ENCODE measurements at regions not wholly inside any gene's neighbourhood (a gene's known extent, or its start where the extent isn't known, plus 50 kb on each side); places are given as distances from the start of the nearest gene placed in this dataset.
"Not testable (repeated sequence)": the region's sequence is repeated elsewhere in the genome, so short reads cannot be mapped to it uniquely, and the experiment has no call there.

DNA sequence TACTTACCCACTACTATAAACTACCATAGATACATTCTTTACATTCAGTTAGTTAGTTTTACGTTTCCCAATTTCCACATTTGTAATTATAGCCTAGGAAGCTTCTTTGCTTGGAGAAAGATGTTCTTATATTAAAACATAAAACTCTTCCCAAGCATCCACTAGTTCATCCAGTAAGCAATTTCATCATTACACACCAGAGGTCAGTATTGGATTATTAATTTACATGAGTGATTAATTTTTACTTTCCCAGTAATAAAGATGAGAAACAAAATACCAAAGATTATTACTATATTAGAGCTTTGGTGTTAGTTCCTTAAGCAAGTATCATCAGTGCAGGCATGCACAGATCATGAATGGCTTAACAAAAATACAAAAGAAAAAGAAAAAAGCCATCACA, 518.4 kb downstream of the TUBA3C start:
- DNase-seq (ENCODE audit: low read depth), result not testable (repeated sequence)

DNA sequence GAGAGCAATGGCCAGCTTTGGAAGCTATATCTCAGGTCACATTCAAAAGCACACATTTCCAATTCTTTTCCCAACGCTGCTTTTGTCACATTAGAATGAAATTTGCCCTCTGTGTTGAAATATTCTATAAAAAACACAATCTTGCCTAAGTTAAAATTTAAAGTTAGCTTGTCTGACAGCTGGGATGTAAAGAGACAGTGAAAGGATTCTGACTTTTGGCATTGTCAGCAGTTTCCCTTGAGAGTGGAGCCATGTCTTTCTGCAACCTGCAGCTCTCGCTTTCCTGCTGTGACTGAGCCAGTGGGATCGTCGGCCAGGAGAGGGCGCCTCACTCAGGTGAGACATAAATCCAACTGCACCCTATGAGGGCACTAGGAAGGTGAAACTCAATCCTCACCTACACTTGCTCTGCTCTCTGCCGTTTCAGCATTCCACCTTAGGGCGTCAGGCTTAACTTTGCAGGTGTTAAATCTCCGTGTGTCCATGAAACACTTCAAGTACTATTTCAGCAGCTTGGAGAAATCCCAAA, 537.9 kb downstream of the TUBA3C start:
- peak; percentile 2 for DNase-seq (ENCODE audit: low read depth)

GRCh38 chr13:18628928-18629327, 552.7 kb downstream of the TUBA3C start:
- not testable (repeated sequence) for DNase-seq (ENCODE audit: low read depth)

DNA sequence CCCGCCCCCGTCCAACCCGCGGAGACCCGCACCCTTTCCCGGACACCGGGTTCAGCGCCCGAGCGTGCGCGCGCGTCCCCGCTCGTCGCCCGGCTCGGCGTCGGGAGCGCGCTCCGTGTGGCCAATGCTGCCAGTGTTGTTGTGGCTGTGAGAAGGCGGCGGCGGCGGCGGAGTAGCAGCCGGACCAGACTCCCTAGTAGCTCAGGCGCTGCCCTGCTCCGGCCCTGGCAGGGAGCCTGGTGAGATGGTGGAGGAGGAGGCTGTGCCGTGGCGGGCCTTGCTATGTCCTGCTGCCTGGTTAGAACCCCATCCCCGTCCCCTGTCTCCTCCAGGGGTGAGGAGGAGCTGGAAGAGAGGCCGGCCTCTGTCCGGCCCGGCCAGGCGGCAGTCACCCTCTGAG, 553.2 kb downstream of the TUBA3C start:
- DNase-seq (ENCODE audit: low read depth), result no peak

GRCh38 chr13:18624061-18624460, 557.6 kb downstream of the TUBA3C start:
- DNase-seq (ENCODE audit: low read depth), result not testable (repeated sequence)

- not testable (repeated sequence) for DNase-seq (ENCODE audit: low read depth)
Observed at GRCh38 chr13:18618442-18618841, 563.2 kb downstream of the TUBA3C start.

DNA sequence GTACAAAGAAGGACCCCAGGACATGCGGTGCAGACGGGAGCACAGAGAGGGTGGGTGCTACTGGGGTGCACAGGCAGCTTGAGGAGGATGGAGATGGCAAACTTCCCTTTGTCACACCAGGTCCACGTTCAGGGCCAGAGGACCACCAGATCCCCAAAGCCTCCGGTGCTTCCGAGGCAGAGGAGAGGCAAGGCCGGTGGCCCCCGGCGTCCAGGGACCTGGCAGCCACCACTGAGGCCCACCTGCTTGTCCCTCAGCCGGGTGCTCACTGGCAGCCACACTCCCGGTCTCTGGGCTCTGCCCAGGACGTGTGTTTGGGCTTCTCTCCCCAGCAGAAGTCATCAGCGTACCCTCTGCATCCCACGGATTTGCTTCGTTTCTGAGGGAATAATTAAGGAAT, 571.1 kb downstream of the TUBA3C start:
- DNase-seq (ENCODE audit: low read depth), result not testable (repeated sequence)

GRCh38 chr13:18609371-18609770, 572.3 kb downstream of the TUBA3C start:
- DNase-seq (ENCODE audit: low read depth), result not testable (repeated sequence)

DNA sequence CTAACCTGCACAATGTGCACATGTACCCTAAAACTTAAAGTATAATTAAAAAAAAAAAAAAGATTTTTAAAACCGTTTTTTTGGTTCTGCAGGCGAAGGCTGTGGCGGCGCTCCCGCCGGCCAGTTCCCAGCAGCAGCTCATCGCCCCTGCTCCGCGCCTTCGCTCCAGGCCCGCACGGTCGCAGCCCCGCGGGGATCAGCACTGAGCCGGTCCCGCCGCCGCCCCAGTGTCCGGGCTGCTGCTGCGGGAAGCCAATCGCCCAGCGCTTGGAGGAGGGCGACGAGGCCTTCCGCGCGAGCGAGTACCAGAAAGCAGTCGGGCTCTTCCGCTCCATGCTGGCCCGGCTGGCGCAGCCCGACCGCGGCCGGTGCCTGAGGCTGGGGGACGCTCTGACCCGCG, 572.8 kb downstream of the TUBA3C start:
- not testable (repeated sequence) for DNase-seq (ENCODE audit: low read depth)

DNA sequence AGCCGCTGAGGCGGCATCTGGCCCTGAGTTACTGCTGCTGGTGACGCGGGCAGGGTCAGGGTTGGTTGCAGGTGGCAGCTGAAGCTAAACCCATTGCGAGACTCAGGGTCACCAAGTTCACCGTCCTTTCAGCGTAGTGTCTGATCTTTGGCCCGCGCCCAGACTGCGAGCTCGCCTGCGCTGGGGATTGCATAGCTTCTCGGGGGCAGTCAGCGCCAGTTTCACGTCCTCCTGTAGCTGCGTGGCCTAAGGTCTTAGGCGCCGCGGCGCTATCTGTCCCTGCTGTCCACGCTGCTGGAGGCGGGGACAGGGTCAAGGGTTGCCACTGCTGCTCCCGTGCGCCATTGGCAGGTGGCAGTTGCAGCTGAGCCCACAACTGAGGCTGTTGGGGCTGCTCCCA, 581.3 kb downstream of the TUBA3C start:
- not testable (repeated sequence) for DNase-seq (ENCODE audit: low read depth)

- not testable (repeated sequence) for DNase-seq (ENCODE audit: low read depth)
Observed at GRCh38 chr13:18599791-18600211, 581.8 kb downstream of the TUBA3C start.

GRCh38 chr13:18598543-18598942, 583.1 kb downstream of the TUBA3C start:
- not testable (repeated sequence) for DNase-seq (ENCODE audit: low read depth)

DNA sequence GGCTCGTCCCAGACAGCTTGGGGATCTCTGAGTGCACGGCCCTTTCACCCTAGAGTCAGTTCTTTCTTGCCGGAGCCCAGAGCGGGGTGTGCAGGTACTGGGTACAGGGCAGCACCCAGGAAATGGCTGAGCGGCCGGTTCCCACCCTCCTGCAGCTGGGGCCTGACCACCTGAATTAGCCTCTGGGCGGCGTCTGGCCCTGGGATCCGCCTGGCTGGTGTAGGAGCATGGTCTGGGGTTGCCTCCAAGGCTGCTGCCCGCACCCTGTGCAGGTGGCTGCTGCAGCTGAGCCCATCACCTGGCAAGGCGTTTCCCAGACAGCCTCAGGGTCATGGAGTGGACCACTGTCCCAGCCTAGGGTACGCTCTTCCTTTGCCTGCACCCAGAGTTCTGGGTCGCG, 583.7 kb downstream of the TUBA3C start:
- not testable (repeated sequence) for DNase-seq (ENCODE audit: low read depth)

- not testable (repeated sequence) for DNase-seq (ENCODE audit: low read depth)
Observed at GRCh38 chr13:18577103-18577502, 604.5 kb downstream of the TUBA3C start.

DNA sequence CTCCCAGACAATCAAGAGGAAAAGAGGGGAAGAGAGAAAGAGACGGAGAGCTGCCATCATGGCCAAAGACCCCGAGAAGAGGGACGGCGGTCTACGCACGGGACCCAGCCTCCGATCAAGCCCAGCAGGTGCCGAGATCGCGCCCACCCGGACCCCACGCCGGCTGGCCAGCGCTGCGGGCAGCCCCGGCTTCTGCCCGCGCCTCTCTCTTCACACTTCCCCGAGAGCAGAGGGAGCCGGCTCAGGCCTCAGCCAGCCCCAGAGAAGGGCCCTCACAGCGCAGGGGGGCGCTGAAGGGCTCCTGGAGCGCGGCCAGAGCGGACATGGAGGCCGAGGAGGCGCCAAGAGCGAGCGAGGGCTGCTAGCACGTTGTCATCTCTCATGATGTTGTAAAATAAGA, 613.7 kb downstream of the TUBA3C start:
- DNase-seq (ENCODE audit: low read depth), result not testable (repeated sequence)

Data from stimulated activated CD4-positive, alpha-beta T cell treated with anti-CD3 and anti-CD28 coated beads, Interleukin-2, amount 100 ng/mL, for 4 hours (primary cell).